HL-60 (cell line): ENCODE measurements at regions not wholly inside any gene's neighbourhood (a gene's known extent, or its start where the extent isn't known, plus 50 kb on each side); places are given as distances from the start of the nearest gene placed in this dataset.

Source experiments
- DNase-seq, 2 experiments: peaks; one replicate each; pipeline ENCODE4 v3.0.0-alpha.2; 2010 to 2020; ENCODE audit warnings: low read depth in 1 of 2, low spot score in 1 of 2
- H3K27ac ChIP-seq: fragments of 250-450 bp; sonication (Bioruptor Pico); replicated peaks from 2 replicates; pipeline ENCODE4 v1.5.1; 2020; ENCODE audit warnings: mild to moderate bottlenecking, moderate library complexity
- H3K27me3 ChIP-seq: fragments of 250-450 bp; sonication (Bioruptor Pico); 2 replicates; pipeline ENCODE4 v1.5.1; 2021; ENCODE audit warnings: mild to moderate bottlenecking, moderate library complexity; ENCODE audit not compliant: insufficient read depth, poor library complexity, severe bottlenecking
- H3K4me3 ChIP-seq: replicated peaks from 2 replicates; pipeline ENCODE4 v1.5.1; 2011; ENCODE audit warnings: mild to moderate bottlenecking, control low read depth, low read length; ENCODE audit not compliant: insufficient read depth
- GABPA ChIP-seq: IDR thresholded peaks from 2 replicates; pipeline ENCODE4 v1.6.1; 2012; ENCODE audit warnings: low read depth
- POLR2AphosphoS5 ChIP-seq: IDR thresholded peaks from 2 replicates; pipeline ENCODE4 v1.6.1; 2012; ENCODE audit warnings: low read depth
- SPI1 ChIP-seq: IDR thresholded peaks from 2 replicates; pipeline ENCODE4 v1.6.1; 2012; ENCODE audit warnings: low read depth, mild to moderate bottlenecking, borderline replicate concordance
- TF ChIP-seq, protein P1 (sequence below): IDR thresholded peaks from one replicate; pipeline ENCODE4 v1.5.1; 2011; ENCODE audit warnings: low read length, control low read depth, inconsistent platforms; ENCODE audit not compliant: insufficient read depth
- TF ChIP-seq, protein P2 (sequence below): IDR thresholded peaks from 2 replicates; pipeline ENCODE4 v1.6.1; 2012; ENCODE audit warnings: low read depth; ENCODE audit not compliant: insufficient replicate concordance

DNA sequence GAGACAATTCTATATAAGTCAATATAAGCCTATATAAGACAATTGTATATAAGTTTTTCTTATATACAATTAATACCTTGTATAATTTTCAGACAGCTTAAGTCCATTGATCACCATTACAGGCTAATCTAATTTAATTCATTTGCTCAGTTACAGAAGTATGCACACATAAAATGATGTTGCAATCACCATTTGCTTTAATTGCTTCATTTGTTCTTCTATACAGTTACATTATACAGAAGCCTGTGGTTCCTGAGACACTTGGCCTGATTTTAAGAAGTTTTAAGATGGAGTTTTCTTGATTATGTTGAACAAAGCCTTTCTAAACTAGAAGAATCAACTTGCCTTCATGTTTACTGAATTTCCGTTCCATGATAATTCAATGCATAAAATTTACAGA is 314.6 kb upstream of the PDE3A start:
- no peaks in the 10 kb centered on the region for H3K27me3 ChIP-seq
- TF ChIP-seq POLR2AphosphoS5 (no peak), GABPA (no peak), SPI1 (no peak)
- TF ChIP-seq, protein P1, sequence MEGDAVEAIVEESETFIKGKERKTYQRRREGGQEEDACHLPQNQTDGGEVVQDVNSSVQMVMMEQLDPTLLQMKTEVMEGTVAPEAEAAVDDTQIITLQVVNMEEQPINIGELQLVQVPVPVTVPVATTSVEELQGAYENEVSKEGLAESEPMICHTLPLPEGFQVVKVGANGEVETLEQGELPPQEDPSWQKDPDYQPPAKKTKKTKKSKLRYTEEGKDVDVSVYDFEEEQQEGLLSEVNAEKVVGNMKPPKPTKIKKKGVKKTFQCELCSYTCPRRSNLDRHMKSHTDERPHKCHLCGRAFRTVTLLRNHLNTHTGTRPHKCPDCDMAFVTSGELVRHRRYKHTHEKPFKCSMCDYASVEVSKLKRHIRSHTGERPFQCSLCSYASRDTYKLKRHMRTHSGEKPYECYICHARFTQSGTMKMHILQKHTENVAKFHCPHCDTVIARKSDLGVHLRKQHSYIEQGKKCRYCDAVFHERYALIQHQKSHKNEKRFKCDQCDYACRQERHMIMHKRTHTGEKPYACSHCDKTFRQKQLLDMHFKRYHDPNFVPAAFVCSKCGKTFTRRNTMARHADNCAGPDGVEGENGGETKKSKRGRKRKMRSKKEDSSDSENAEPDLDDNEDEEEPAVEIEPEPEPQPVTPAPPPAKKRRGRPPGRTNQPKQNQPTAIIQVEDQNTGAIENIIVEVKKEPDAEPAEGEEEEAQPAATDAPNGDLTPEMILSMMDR: no peak
- TF ChIP-seq, protein P2, sequence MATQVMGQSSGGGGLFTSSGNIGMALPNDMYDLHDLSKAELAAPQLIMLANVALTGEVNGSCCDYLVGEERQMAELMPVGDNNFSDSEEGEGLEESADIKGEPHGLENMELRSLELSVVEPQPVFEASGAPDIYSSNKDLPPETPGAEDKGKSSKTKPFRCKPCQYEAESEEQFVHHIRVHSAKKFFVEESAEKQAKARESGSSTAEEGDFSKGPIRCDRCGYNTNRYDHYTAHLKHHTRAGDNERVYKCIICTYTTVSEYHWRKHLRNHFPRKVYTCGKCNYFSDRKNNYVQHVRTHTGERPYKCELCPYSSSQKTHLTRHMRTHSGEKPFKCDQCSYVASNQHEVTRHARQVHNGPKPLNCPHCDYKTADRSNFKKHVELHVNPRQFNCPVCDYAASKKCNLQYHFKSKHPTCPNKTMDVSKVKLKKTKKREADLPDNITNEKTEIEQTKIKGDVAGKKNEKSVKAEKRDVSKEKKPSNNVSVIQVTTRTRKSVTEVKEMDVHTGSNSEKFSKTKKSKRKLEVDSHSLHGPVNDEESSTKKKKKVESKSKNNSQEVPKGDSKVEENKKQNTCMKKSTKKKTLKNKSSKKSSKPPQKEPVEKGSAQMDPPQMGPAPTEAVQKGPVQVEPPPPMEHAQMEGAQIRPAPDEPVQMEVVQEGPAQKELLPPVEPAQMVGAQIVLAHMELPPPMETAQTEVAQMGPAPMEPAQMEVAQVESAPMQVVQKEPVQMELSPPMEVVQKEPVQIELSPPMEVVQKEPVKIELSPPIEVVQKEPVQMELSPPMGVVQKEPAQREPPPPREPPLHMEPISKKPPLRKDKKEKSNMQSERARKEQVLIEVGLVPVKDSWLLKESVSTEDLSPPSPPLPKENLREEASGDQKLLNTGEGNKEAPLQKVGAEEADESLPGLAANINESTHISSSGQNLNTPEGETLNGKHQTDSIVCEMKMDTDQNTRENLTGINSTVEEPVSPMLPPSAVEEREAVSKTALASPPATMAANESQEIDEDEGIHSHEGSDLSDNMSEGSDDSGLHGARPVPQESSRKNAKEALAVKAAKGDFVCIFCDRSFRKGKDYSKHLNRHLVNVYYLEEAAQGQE: no peak
- no peak overlapping the region for H3K4me3 ChIP-seq
- no peak for DNase-seq
- no peak overlapping the region for H3K27ac ChIP-seq

DNA sequence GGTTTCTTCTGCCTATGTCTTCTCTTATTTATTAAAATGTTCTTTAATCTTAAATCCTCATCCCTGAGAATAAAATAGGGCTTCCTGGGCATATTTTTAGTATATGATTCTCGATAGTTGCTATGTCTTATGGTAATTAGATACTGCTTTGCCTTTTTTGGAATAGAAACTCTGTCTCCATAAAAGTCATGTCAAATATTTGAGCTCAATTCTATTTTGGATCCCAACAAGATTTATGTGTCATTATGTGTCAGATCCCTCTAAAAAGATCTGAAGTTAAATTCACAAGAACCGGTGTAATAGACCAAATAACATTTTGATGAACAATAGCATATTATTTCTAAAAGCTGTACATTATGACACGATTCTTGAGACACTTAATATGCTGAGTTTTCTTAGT is 312.5 kb upstream of the PDE3A start:
- DNase-seq: no peak
- Histone ChIP-seq H3K27me3 (no peaks in the 10 kb centered on the region), H3K4me3 (no peak overlapping the region), H3K27ac (no peak overlapping the region)
- TF ChIP-seq, protein P2: no peak
- TF ChIP-seq GABPA: no peak
- TF ChIP-seq SPI1: no peak
- TF ChIP-seq, protein P1: no peak
- TF ChIP-seq POLR2AphosphoS5: no peak

DNA sequence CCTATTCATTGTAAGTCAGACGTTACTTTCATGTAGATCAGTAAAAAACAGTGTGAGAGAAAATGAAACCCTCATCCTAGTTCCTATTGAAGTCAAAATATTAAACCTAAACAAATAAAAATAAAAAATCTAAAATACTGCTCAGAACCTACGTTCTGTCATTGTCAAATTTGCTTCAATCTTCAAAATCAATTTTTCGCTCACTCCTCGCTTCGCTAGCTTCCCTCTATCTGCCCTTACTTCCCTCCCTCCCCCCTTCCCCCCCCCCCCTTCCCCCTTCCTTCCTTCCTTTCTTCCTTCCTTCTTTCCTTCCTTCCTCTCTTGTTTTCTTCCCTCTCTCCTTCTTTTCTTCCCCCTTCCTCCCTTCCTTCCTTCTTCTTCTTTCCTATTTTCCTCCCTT is 310.9 kb upstream of the PDE3A start:
- Histone ChIP-seq H3K27me3 (no peaks in the 10 kb centered on the region), H3K4me3 (no peak overlapping the region), H3K27ac (no peak overlapping the region)
- TF ChIP-seq SPI1 (no peak), POLR2AphosphoS5 (no peak), GABPA (no peak)
- TF ChIP-seq, protein P2: no peak
- TF ChIP-seq, protein P1: no peak
- no peak for DNase-seq
